ENCODE measurements at regions not wholly inside any gene's neighbourhood (a gene's known extent, or its start where the extent isn't known, plus 50 kb on each side); places are given as distances from the start of the nearest gene placed in this dataset.

DNA sequence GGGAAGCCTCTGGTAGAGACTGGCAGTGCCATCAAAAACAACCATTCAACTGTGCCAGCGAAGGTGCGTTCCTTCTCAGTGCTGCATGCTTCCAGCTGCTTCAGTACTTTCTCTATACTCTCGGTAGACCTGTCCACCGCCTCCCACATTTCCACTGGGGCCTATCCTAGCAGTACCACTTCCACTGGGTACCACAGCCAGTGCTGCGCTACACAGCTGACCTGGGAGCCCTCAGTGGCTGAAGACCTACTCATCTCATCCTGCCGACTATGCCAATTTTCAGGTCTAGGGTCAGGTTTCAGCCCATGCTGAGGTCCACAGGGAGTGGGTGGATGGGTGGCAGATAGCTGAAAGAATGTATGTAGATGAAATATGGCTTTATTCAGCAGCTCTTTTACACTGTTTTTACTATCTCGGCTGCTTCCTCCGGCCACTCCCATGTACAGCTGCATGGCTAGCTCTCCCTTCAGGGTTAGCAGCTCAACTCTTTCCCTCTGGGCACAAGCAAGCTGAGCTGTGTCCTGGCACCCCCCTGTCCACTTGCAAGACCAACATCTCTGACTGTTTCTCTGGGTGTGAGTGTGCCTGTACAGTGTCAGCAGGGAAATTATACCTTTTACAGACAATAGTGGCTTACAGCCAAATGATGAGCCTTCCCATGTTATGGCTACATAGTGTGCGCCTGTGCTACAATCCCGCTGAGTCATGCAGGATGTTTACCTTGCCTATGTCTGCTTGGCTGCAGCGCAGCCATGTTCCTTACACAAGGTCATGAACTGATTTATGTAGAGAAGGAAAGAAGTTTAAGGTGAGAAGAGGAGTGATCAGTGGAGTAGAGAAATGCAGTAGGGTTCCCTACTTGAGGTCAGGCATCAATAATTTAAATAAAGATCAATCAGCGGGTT is 125.7 kb upstream of the DDHD1 start (continued):
- TF ChIP-seq FOSL2 (IDR thresholded peaks at IDR 0.05) (no peak), FOSL2 (CRISPR knock-in tag; IDR thresholded peaks at IDR 0.05) (peak; percentile 75), CBX2 (IDR thresholded peaks at IDR 0.05; ENCODE audit: borderline replicate concordance, low read depth) (no peak), HOXB5 (CRISPR knock-in tag; IDR thresholded peaks at IDR 0.05) (peak; percentile 96), HOXB13 (CRISPR knock-in tag; IDR thresholded peaks at IDR 0.05; ENCODE audit: low read depth) (peak; percentile 96), KDM1A (IDR thresholded peaks at IDR 0.05; ENCODE audit: low read depth) (no peak), MAFK (IDR thresholded peaks at IDR 0.05; ENCODE audit: partially characterized antibody) (peak; percentile 94), RCOR1 (IDR thresholded peaks at IDR 0.05; ENCODE audit: low read depth, low read length) (no peak), HEYL (CRISPR knock-in tag; IDR thresholded peaks at IDR 0.05) (peak; percentile 94), POLR2AphosphoS2 (conservative IDR thresholded peaks at IDR 0.05; ENCODE audit: low read length) (no peak), KDM5A (IDR thresholded peaks at IDR 0.05) (no peak), JUN (IDR thresholded peaks at IDR 0.05) (no peak), FOXS1 (CRISPR knock-in tag; IDR thresholded peaks at IDR 0.05) (peak; percentile 97), ZNF302 (CRISPR knock-in tag; IDR thresholded peaks at IDR 0.05) (peak; percentile 97), ZSCAN20 (CRISPR knock-in tag; IDR thresholded peaks at IDR 0.05) (peak; percentile 93), NPAS2 (CRISPR knock-in tag; IDR thresholded peaks at IDR 0.05; ENCODE audit: borderline replicate concordance) (no peak; the same call in 1 of the 2 replicates), POLR2A (IDR thresholded peaks at IDR 0.05; ENCODE audit: low read length) (no peak), BHLHE40 (IDR thresholded peaks at IDR 0.05; ENCODE audit: low read depth, low read length) (no peak), MYC (IDR thresholded peaks at IDR 0.05; ENCODE audit: borderline replicate concordance, low read length) (no peak), SREBF2 (IDR thresholded peaks at IDR 0.05) (no peak), CHD2 (IDR thresholded peaks at IDR 0.05; ENCODE audit: low read length, partially characterized antibody) (no peak), CBX8 (IDR thresholded peaks at IDR 0.05) (no peak), ESRRA (IDR thresholded peaks at IDR 0.05; ENCODE audit: borderline replicate concordance, low read length) (no peak), HDAC2 (IDR thresholded peaks at IDR 0.05) (no peak), ZFP36 (IDR thresholded peaks at IDR 0.05; ENCODE audit: borderline replicate concordance, partially characterized antibody) (no peak), EP300 (IDR thresholded peaks at IDR 0.05) (no peak), EHF (CRISPR knock-in tag; IDR thresholded peaks at IDR 0.05) (peak; percentile 97), HOXA7 (CRISPR knock-in tag; IDR thresholded peaks at IDR 0.05) (peak; percentile 90), PHF8 (IDR thresholded peaks at IDR 0.05; ENCODE audit: borderline replicate concordance, low read depth) (no peak), ZC3H11A (IDR thresholded peaks at IDR 0.05) (no peak)
- TF ChIP-seq, protein P1, sequence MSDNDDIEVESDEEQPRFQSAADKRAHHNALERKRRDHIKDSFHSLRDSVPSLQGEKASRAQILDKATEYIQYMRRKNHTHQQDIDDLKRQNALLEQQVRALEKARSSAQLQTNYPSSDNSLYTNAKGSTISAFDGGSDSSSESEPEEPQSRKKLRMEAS (IDR thresholded peaks at IDR 0.05): peak; percentile 59
- TF ChIP-seq, protein P2, sequence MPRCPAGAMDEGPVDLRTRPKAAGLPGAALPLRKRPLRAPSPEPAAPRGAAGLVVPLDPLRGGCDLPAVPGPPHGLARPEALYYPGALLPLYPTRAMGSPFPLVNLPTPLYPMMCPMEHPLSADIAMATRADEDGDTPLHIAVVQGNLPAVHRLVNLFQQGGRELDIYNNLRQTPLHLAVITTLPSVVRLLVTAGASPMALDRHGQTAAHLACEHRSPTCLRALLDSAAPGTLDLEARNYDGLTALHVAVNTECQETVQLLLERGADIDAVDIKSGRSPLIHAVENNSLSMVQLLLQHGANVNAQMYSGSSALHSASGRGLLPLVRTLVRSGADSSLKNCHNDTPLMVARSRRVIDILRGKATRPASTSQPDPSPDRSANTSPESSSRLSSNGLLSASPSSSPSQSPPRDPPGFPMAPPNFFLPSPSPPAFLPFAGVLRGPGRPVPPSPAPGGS (IDR thresholded peaks at IDR 0.05): no peak
- TF ChIP-seq, protein P3, sequence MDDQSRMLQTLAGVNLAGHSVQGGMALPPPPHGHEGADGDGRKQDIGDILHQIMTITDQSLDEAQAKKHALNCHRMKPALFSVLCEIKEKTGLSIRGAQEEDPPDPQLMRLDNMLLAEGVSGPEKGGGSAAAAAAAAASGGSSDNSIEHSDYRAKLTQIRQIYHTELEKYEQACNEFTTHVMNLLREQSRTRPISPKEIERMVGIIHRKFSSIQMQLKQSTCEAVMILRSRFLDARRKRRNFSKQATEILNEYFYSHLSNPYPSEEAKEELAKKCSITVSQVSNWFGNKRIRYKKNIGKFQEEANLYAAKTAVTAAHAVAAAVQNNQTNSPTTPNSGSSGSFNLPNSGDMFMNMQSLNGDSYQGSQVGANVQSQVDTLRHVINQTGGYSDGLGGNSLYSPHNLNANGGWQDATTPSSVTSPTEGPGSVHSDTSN (IDR thresholded peaks at IDR 0.05): no peak
- TF ChIP-seq, protein P4, sequence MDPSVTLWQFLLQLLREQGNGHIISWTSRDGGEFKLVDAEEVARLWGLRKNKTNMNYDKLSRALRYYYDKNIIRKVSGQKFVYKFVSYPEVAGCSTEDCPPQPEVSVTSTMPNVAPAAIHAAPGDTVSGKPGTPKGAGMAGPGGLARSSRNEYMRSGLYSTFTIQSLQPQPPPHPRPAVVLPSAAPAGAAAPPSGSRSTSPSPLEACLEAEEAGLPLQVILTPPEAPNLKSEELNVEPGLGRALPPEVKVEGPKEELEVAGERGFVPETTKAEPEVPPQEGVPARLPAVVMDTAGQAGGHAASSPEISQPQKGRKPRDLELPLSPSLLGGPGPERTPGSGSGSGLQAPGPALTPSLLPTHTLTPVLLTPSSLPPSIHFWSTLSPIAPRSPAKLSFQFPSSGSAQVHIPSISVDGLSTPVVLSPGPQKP (IDR thresholded peaks at IDR 0.05; ENCODE audit: low read depth, low read length): no peak

All from A549 (cell line).